GM18519 (cell line): ENCODE measurements at regions not wholly inside any gene's neighbourhood (a gene's known extent, or its start where the extent isn't known, plus 50 kb on each side); places are given as distances from the start of the nearest gene placed in this dataset.

Experiments used
- ATAC-seq: cut with Tn5 transposase; IDR thresholded peaks from one replicate; pipeline ENCODE4 v1.9.1; 2021; ENCODE audit warnings: mild to moderate bottlenecking, moderate library complexity; ENCODE audit not compliant: unreplicated experiment, low FRiP score

DNA sequence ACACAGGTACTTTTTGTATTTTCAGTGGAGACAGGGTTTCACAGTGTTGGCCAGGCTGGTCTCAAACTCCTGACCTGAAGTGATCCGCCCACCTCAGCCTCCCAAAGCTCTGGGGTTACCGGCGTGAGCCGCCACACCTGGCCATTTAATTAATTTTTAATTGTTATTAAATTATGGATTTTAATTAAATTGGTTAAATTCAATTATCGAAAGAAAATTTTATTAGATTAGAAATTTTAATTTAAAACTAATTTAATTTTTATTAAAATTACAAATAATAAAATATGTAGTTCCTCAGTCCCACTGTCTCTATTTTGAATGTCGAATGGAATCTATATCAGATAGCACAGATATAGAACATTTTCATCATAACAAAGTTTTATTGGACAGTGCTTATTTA, 416.5 kb downstream of the GABRG2 start:
- ATAC-seq, result no peak

DNA sequence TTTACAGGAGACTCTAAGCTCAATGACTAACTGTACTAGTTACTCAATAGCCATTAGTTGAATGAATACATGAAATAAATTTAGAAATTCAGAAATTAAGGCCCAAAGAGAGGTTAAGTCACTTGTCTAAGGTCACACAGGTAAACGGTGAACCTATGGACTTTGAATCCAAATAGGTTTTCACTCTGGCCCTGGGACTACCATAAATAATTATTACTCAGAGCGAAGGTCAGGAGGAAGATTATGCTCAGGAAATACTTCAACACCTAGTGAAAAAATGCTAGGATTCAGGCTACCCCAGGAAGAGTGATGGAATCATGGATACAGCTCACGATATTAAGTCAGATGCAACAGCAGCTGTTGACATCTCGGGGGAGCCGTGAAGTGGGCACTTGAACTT, 417.4 kb downstream of the GABRG2 start:
- no peak for ATAC-seq

DNA sequence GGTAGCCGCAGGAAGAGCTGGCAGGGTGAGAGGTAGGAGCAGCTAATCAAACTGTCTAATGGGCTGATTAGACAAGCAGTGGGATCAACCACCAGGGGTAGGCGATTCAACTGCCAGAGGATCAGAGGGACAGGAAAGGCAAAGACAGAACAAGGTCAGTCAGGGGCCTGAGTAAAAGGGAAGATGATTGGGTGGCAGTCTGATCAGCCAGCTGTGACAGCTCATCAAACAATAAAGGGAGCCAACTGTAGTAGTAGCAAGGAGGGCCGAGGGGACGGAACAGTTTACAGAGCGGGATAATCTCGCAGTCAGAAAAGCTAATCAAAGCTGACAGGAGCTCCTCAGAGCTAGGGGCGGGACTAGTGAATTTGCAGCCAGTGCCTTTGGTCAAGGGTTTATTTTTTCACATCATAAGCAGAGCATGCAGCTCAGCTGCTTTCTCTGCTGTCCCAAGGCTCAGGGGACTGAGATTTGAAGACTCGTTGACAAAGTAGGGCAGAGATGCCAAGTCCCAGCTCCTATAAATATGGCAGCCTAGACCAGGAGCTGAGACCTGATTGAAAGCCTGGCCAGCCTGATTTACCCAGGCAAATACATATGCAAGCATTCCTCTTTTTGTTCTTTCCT, 418.2 kb downstream of the GABRG2 start:
- ATAC-seq, result no peak

DNA sequence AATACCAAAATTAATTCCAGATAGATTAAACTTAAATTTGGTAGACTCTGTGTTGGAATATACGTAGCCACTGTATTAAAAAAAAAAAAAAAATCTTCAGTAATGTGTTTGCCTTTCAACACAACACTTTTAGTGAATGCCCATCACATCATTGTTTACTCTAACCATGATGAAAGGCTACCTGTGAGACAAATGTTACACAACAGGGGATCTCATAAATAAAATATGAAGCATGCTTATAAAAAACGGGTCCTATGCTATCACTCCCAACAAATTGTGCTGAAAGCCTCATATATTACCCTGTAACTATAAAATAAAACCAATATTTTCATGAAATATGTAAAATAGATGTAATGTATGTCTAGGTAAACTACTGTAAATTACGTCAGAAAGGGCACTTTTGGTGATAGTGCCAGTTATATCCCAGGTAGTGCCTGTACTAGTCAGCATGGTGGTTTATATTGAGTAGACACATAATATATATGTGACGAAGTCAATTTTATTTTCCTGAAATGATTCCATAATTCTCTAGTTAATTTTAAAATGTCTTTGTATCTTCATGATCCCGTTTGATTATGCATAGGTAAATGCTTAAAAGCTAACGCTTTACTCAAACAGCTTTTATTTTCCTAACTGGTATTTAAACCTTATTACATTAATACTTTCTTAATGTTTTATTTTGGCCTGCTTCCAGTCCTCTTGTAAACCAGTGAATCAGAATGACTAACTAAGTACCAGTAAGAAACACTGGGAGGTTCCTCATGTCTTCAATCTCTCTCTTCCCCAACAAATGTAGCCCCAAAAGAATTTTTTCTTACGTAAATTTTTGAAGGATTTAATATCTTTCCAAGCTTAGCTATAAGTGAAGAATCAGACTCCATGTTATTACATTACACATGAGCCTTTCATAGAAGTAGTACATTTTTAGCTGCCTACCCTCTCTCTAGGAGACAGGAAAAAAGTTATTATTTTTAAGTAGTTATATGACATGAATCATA, 420.3 kb downstream of the GABRG2 start:
- ATAC-seq, result no peak

DNA sequence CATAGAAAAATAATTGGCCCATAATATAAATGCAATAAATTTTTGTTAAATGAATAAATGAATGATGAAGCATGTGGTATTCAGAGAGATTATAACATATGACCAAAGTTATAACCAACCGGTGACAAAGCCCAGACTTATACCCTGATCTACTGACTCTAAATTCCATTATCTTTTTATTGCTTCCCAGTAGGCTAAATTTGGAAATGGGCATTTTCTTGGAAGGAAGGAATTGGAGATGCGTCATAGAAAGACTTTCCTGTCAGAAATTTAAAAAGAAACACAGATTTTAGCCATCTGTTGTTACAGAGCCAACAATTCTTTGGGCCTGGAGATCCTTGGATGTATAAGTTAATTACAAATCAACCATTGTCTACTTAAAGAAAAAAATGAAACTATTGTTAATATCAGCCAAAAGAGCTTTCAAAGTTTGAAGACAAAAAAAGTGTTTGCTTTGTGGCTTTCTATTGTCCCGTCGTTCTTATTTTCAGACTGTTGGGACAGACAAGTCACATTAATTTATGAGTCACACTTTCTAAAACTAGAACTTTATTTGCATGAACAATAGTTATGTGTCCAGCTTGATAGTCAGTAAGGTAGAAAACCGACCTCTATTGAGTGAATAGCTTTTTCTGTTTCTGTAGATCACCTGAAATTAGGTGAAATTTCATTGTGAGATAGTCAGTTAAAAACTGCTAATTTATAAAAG, 428.7 kb downstream of the GABRG2 start:
- ATAC-seq, result no peak

DNA sequence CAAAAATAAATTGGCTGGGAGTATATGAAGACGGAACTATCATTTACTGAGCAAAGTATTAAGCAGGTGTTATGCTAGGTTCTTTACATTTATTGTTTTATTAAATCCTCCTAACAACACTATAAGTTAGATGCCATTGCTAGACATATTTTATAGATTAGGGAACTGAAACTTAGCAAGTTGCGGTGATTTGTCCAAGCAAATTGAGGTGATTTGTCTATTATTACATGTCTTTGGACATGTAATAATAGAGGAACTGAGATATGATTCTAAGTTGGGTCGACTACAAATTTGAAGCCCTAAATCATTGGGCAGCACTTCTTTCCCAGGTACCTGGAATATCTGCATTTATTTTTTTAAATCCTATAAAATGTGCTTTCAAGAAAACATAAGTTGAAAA, 429.9 kb downstream of the GABRG2 start:
- no peak for ATAC-seq

DNA sequence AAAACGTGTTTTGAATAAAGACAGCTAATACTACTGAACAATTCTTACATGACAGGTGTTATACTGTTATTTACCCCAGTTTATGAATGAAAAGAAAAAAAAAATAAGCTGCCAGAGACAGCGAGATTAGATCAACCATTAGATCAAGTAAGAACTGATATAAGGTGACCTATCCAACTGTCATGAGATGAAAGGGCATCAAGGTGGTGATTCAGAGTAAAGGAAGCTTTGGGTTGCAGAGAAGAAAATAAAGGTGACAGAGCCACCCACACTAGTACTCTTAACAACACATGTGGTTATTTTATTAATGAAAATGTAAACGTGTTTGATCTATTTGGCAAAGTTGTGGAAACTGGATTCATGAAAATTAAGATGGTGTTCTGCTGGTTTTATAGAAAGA, 435.2 kb downstream of the GABRG2 start:
- no peak for ATAC-seq

DNA sequence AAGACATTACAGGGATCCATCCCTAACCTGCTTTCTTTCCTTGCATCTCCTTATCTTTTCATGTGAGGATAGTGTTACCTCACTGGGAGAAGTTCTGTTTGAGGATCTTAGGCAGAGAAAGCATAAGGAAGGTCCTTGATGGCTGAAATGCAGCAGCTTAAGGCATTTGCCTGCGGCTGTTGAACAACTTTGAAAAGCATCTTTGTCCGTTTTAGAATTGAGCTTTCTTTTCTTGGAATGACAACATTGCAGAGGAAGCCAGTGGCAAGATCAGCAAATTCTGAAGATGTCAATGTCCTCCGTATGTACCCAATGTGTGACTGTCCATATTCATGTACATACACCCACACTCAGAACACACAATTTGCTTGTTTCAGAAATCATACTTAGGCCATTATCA, 436.2 kb downstream of the GABRG2 start:
- ATAC-seq, result no peak

DNA sequence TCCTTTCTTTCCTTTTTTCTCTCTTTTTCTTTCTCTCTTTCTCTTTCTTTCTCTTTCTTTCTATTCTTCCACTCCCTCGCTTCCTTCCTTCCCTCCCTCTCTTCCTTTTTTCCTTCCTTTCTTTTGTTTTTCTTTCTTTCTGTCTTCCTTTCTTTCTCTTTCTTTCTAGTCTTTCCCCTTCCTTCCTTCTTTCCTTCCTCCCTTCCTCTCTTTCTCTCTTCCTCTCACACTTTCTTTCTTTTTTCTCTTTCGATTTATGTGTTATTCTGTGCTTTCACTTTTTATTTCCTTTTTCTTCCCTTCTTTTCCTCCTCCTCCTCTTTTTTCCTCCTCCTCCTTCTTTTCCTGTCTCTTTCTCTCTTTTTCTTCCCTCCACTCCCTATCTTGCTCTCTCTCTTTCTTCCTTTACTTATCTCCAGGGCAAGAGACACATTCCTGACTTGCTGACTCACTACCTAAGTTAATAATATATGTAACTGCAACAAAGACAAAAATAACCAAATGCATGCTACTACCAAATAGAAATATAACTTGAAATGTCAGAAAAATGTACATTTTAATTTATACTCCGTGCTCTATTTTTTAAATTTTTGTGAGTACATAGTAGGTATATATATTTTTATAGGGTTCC, 445.5 kb downstream of the GABRG2 start:
- ATAC-seq, result no peak

DNA sequence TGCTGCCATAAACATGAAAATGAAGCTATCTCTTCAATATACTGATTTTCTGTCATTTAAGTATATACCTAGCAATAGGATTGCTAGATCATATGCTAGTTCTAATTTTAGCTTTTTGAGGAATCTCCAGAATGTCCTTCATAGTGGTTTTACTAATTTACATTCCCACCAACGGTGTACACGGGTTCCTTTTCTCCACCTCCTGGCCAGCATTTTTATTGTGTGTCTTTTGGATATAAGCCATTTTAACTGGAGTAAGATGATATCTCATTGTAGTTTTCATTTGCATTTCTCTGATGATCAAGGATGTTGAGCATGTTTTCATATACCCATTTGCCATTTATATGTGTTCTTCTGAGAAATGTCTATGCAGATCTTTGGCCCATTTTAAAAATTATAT, 446.5 kb downstream of the GABRG2 start:
- no peak for ATAC-seq

DNA sequence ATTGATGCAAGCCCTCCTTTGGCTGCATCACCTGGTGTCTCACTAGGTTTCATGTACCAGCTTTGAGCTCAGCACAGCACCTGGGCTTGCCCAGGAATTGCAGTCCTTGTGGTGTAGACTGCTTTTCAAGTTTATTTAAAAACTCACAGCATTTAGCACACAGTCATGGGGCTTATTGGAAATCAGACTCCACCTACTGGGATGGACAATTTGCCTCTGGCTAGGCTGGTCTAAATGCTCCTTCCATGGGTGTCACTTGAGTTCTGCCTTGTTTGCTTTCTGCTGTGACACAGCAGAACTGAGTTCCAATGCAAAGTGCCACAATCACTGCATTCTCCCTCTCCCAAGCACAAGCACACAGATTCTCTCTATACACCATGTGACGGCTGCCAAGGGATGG, 453.3 kb downstream of the GABRG2 start:
- ATAC-seq, result no peak

DNA sequence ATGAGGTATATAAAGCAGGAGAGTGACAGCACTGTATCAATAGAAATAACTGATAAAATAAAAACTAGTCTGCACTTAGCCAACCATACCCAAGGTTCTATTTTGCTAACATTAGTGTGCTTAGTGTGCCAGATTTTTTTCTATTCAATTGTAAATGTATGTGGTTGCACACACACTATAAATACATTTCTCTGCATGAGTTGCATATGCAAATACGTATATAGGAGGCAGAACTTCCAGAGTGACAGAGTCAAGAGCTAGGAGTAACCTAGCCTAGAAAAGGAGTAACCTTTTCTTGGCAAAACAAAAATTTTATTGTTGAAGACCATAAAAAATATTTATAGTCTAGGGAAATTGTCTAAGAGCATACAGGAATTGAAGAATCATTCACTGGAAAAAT, 461.6 kb downstream of the GABRG2 start:
- ATAC-seq, result no peak

DNA sequence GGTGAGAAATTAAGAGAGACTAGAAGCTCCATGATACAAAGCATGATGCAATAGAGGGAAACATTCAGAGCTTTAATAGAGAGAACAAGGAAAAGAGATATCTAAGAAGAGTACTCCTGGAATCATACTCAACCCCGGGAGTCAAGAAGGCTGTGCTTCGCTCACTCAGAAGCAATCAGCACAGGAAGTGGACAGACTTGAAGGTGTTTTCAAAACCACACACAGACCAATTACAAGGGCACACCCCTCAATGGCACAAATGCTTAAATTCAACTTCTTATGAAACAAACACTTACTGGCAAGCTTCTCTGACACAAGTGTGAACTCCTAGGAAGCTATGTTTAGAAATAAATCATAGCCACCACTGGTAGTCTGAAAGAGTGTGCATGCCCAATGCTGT, 462.3 kb downstream of the GABRG2 start:
- ATAC-seq, result no peak

DNA sequence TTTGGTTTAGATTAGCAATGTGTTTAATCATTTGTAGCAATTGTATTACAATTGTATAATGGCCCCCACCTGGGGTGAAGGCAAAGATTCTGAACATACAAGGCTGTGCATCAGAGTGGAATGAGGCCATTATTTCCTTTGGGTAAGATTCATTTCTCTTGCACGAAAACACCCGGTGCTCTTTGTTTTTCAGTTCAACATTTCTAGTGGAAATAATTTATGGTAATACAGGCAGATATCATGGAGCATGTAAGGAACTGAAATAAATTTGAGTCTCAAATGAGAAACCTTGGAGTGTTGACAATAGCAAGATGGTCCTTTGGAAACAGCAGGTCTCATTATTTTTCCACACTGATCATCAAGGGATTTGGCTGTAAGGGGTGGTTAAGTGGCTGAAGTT, 475.9 kb downstream of the GABRG2 start:
- no peak for ATAC-seq

DNA sequence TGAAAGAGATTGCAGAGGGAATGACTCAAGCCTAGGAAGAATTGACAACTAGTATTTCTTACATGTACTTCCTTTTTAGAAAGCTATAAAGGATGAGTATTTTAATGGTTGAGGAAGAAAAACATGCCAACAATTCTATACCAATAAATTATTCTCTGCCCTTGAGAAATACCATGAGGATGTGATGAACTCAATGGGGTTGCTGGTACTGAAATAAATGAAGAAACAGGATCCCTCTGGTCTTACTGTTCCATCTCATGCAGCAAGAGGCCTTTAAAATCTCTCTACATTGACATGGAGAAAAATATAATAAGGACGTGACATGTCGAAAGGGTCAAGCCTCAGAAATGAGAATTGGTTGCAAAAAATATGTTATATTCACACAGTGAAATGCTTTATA, 477.3 kb downstream of the GABRG2 start:
- ATAC-seq, result no peak

DNA sequence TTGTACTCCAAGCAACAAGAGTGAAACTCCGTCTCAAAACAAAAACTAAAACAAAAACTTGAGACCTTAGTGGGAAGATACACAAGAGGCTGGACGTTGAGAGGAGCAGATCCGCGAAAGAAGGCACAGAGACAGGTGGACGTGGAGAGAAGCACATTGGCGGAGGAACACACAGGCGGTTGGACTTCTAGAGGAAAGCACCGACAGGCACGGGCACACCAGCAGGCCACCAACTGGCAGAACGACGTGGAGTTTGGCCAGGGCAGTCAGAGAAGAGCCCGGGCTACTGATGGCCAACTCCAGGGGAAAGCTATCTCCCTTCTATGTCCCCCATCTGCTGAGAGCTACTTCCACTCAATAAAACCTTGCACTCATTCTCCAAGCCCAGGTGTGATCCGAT, 482.7 kb downstream of the GABRG2 start:
- no peak for ATAC-seq

DNA sequence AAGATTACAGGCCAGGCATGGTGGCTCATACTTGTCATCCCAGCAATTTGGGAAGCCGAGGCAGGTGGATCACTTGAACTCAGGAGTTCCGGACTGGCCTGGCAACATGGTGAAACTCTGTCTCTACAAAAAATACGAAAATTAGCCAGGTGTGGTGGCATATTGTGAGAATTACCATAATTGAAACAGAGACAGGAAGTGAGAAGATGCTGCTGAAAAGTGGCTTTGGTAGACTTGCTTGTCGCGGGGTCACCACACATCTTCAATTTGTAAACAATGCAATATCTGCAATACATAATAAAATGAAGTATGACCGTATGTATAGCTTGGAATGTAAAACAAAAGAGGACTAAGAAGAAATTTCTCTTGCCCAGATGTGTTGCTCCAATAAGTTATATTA, 490.5 kb downstream of the GABRG2 start:
- no peak for ATAC-seq

DNA sequence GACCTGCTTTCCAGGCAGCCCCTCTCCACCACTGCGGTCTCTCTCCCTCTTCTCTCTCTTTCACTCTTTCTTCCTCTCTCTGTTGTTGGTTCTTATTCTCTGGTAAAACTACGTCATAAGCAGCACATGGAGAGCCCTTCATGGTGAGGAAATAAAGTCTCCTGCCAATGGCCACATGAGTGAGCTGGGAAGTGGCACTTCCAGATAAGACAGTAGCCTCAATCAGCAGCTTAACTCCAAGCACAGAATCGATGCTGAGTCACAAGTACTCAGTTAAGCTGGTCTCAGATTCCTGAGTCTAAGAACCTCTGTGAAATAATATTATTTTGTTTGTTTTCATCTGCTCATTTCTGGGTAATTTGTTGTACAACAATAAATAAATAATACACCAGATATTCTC, 500.1 kb downstream of the GABRG2 start:
- no peak for ATAC-seq

DNA sequence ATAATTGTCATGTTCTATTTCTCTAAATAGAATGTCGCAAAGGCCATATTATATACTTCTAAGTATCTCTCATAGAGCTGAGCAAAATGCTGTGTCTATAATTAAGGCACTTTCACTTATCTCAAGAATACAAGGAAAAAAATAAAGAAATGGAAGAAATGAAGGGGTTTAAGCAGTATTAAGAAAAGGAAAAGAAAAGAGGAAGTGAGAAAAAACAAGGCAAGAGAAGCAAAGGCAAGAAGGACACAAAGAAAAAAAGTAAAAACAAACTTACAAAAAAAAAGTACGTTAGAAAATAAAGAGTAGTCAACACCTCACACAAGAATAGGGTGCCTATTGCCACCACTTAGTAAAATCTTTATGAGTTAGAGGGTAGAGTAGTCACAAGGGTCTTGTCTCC, 506.2 kb downstream of the GABRG2 start:
- no peak for ATAC-seq

DNA sequence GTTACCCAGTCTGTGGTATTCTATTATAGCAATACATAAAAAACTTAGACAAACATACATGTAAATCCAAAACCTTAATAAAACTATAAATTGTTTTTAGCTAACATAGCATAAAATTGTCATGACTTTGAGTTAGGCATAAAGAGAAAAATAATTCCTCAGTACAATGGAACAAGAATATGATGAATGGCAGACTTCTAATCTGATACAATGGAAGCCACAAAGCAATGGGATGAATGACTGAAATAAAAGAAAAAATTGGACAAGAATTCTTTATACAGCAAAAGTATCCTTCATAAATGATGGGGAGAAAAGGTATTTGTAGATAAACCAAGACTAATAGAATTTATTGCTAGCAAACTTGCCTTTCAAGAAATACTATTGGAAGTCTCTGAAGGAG, 524.2 kb downstream of the GABRG2 start:
- ATAC-seq, result no peak

DNA sequence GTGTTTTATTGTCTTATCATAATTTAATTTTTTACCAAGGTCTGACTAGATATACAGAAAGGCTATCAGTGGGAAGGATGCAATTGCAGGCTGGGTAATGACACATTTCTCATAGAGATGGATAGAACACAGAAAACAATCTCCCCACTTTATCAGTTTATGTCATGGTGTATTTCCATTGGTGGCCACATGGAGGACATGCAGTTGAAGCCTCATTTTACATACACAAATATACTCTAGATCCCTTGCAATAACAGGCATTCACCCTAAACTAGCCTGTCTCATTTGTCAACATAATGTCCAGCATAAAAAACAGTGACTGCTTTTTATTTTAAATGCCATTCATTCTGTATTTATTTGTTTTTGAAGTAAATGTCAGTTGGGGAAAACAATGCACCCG, 526.3 kb downstream of the GABRG2 start:
- ATAC-seq, result peak; percentile 68
